Calu3 (cell line): ENCODE measurements at regions not wholly inside any gene's neighbourhood (a gene's known extent, or its start where the extent isn't known, plus 50 kb on each side); places are given as distances from the start of the nearest gene placed in this dataset.
"Not testable (repeated sequence)": the region's sequence is repeated elsewhere in the genome, so short reads cannot be mapped to it uniquely, and the experiment has no call there.

Source experiments
- BruUV-seq: library from RNA; stranded (reverse); fragments of 400-500 nt; replicated peaks from 2 replicates; lab custom pipeline; 2021; lab: Mats Ljungman, UMichigan
- CTCF ChIA-PET: fragments of 300-600 bp; sonication (Branson Sonifier 250); formaldehyde crosslinking; loops from one replicate; lab custom pipeline; 2022; ENCODE audit warnings: antibody characterized with exemption; lab: Charles Lee
- DNase-seq: peaks from one replicate; pipeline ENCODE4 v3.0.0; 2022
- H3K27ac Mint-ChIP-seq: one replicate; pipeline ENCODE4 v1.8.0; 2022; ENCODE audit warnings: mixed read lengths; ENCODE audit not compliant: unreplicated experiment
- H3K27me3 Mint-ChIP-seq: one replicate; pipeline ENCODE4 v1.8.0; 2022; ENCODE audit warnings: mixed read lengths; ENCODE audit not compliant: unreplicated experiment
- H3K36me3 Mint-ChIP-seq: one replicate; pipeline ENCODE4 v1.8.0; 2022; ENCODE audit warnings: mild to moderate bottlenecking, moderate library complexity, mixed read lengths; ENCODE audit not compliant: insufficient read depth, unreplicated experiment
- H3K4me1 Mint-ChIP-seq: one replicate; pipeline ENCODE4 v1.8.0; 2022; ENCODE audit warnings: mild to moderate bottlenecking, low read depth, mixed read lengths; ENCODE audit not compliant: unreplicated experiment
- H3K4me3 Mint-ChIP-seq: one replicate; pipeline ENCODE4 v1.8.0; 2022; ENCODE audit warnings: mild to moderate bottlenecking, low read depth, moderate library complexity, mixed read lengths; ENCODE audit not compliant: unreplicated experiment
- H3K9me3 Mint-ChIP-seq: one replicate; pipeline ENCODE4 v1.8.0; 2022; ENCODE audit warnings: low read depth, mixed read lengths; ENCODE audit not compliant: unreplicated experiment
- intact Hi-C: fragments of 100-400 bp; cut with micrococcal nuclease; formaldehyde crosslinking; loops from one replicate; pipeline ENCODE4 v1.10.0; 2022; ENCODE audit not compliant: unreplicated experiment
- TF ChIP-seq, protein P1 (sequence below): fragments of 200-600 bp; IDR thresholded peaks from one replicate; pipeline ENCODE4 v1.8.0; 2022; ENCODE audit warnings: antibody characterized with exemption; ENCODE audit not compliant: unreplicated experiment

DNA sequence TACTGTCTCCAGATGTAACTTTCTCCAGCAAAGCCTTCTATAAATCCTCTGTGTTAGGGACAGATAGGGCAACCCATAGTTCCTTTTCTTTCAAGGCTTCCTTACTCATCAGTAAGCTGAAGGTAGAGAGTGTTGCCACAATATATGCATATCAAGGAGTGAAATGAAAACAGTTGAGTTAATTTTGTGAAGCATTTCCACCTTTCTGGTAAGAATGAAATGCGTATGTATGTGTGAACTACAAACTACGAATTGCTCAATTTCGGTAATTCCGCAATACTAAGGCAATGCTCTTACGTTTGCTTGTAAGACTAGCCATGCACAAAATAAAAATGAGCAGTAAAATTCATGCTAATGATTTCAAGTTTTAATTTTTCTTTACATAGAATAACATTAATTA is 61.2 kb upstream of the HBS1L start:
- H3K36me3 Mint-ChIP-seq: no peaks in the 10 kb centered on the region
- H3K27me3 Mint-ChIP-seq: peaks cover 14% of the 10 kb centered on the region
- CTCF ChIA-PET: no interaction called here
- H3K27ac Mint-ChIP-seq: no peak overlapping the region
- no peak overlapping the region for H3K4me3 Mint-ChIP-seq
- BruUV-seq: no TSS peak
- H3K9me3 Mint-ChIP-seq: no peaks in the 10 kb centered on the region
- DNase-seq: no peak
- no peaks in the 10 kb centered on the region for H3K4me1 Mint-ChIP-seq
- intact Hi-C loops: no loop called here
- TF ChIP-seq, protein P1, sequence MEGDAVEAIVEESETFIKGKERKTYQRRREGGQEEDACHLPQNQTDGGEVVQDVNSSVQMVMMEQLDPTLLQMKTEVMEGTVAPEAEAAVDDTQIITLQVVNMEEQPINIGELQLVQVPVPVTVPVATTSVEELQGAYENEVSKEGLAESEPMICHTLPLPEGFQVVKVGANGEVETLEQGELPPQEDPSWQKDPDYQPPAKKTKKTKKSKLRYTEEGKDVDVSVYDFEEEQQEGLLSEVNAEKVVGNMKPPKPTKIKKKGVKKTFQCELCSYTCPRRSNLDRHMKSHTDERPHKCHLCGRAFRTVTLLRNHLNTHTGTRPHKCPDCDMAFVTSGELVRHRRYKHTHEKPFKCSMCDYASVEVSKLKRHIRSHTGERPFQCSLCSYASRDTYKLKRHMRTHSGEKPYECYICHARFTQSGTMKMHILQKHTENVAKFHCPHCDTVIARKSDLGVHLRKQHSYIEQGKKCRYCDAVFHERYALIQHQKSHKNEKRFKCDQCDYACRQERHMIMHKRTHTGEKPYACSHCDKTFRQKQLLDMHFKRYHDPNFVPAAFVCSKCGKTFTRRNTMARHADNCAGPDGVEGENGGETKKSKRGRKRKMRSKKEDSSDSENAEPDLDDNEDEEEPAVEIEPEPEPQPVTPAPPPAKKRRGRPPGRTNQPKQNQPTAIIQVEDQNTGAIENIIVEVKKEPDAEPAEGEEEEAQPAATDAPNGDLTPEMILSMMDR: no peak

GRCh38 chr6:135115411-135115810 is 60.8 kb upstream of the HBS1L start:
- no peak for DNase-seq
- intact Hi-C loops: no loop called here
- CTCF ChIA-PET: no interaction called here
- Mint-ChIP-seq H3K27ac (no peak overlapping the region), H3K36me3 (no peaks in the 10 kb centered on the region), H3K27me3 (peaks cover 14% of the 10 kb centered on the region), H3K4me1 (no peaks in the 10 kb centered on the region), H3K9me3 (no peaks in the 10 kb centered on the region), H3K4me3 (no peak overlapping the region)
- TF ChIP-seq, protein P1: no peak
- BruUV-seq: no TSS peak

DNA sequence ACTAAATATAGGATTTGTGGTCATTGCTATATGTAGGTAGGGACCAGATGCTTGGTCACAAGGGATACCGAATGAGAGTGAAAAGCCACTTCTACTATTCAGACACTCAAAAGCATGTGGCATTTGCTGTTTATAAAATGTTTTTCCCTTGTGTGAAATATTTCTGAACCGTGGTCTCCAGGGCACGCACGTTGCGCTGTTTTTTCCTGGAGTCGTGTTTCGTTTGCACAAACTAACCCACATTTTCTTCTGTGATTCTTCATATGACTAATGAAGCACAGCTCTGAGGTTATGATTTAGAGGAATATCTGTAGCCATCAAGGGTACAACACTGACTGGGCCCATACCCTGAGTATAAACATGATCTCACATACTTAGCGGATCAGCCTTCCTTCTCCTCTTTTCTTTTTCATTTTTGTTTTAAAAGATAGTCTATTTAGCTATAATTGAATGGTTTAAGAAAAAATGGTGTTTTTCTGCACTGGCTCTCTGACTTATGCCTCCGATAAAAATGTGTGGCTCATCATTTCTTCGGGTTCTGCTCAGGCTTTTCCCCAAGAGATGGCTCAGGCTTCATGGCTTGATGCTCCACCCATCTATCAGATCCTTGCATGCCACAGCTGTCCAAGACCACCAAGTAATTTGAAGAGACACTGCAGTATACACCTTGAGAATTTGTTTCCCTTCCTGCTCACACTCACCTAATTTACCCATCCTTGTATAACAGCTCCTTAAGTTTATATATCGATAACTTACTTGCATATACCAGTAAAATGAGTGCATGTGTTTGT is 59.9 kb upstream of the HBS1L start:
- Mint-ChIP-seq H3K9me3 (no peaks in the 10 kb centered on the region), H3K36me3 (no peaks in the 10 kb centered on the region), H3K27me3 (peaks cover 14% of the 10 kb centered on the region), H3K27ac (no peak overlapping the region), H3K4me1 (no peaks in the 10 kb centered on the region), H3K4me3 (no peak overlapping the region)
- TF ChIP-seq, protein P1: no peak
- CTCF ChIA-PET: no interaction called here
- intact Hi-C loops: no loop called here
- BruUV-seq: no TSS peak
- DNase-seq: no peak

- Mint-ChIP-seq H3K36me3 (no peaks in the 10 kb centered on the region), H3K27me3 (peaks cover 13% of the 10 kb centered on the region), H3K27ac (no peak overlapping the region), H3K9me3 (no peaks in the 10 kb centered on the region), H3K4me1 (no peaks in the 10 kb centered on the region), H3K4me3 (no peak overlapping the region)
- TF ChIP-seq, protein P1: no peak
- BruUV-seq: no TSS peak
- CTCF ChIA-PET: no interaction called here
- no peak for DNase-seq
- intact Hi-C loops: no loop called here
These were observed 59.2 kb upstream of the HBS1L start for GRCh38 chr6:135113860-135114259.

GRCh38 chr6:135112951-135113350 is 58.3 kb upstream of the HBS1L start:
- CTCF ChIA-PET, H3K27me3 Mint-ChIP-seq, H3K9me3 Mint-ChIP-seq, intact Hi-C loops, BruUV-seq, H3K4me1 Mint-ChIP-seq, H3K36me3 Mint-ChIP-seq, H3K4me3 Mint-ChIP-seq, H3K27ac Mint-ChIP-seq, DNase-seq: not testable (repeated sequence)

DNA sequence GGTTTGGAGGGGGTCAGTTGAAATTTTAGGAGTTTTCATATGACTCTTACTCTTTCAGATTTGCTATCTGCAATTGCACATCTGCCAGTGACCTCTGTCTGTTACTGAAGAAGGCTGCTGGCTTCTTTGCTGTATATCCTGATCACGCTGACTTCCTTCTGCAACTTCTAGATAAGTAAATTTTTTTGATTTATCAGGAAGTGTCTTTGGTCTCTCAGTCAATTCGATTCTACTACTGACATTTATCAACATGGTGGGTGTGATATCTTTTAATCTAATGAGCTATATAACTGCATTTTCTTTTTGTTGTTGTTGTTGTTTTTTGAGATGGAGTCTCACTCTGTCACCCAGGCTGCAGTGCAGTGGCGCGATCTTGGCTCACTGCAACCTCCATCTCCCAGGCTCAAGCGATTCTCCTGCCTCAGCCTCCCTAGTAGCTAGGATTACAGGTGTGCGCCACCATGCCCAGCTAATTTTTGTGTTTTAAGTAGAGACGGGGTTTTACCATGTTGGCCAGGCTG is 55.7 kb upstream of the HBS1L start:
- H3K9me3 Mint-ChIP-seq, H3K27me3 Mint-ChIP-seq, BruUV-seq, DNase-seq, H3K36me3 Mint-ChIP-seq, intact Hi-C loops, H3K27ac Mint-ChIP-seq, H3K4me1 Mint-ChIP-seq, H3K4me3 Mint-ChIP-seq: not testable (repeated sequence)
- CTCF ChIA-PET: interaction anchor here (0.6 kb wide), 1 partner anchor 696 kb away, joined by 10 read pairs; no protein-coding TSS in a partner anchor
